ENCODE measurements at regions not wholly inside any gene's neighbourhood (a gene's known extent, or its start where the extent isn't known, plus 50 kb on each side); places are given as distances from the start of the nearest gene placed in this dataset.
"Not testable (repeated sequence)": the region's sequence is repeated elsewhere in the genome, so short reads cannot be mapped to it uniquely, and the experiment has no call there.

GRCh38 chr5:85656050-85656449 lies 961.7 kb upstream of the COX7C start:
- Histone ChIP-seq H3K79me2 (ENCODE audit: control insufficient read depth, insufficient read depth, low read length) (no peaks in the 10 kb centered on the region), H3K9ac (ENCODE audit: control insufficient read depth, insufficient read depth, low read length) (no peak overlapping the region), H3K27ac (ENCODE audit: control insufficient read depth, insufficient read depth) (no peak overlapping the region), H4K20me1 (ENCODE audit: control insufficient read depth, insufficient read depth) (no peaks in the 10 kb centered on the region), H3K27me3 (replicated peaks in 1 of 2; ENCODE audit: control insufficient read depth in 2 of 2, insufficient read depth in 2 of 2, low read length in 1 of 2) (no peaks in the 10 kb centered on the region), H3K4me3 (no peak overlapping the region), H3K36me3 (ENCODE audit: control insufficient read depth in 2 of 2, insufficient read depth in 2 of 2, low read length in 1 of 2) (no peaks in the 10 kb centered on the region), H3K9me3 (replicated peaks; ENCODE audit: control insufficient read depth, insufficient read depth, low read length) (no peaks in the 10 kb centered on the region), H3K4me2 (ENCODE audit: control insufficient read depth, insufficient read depth) (no peak overlapping the region), H3K4me1 (ENCODE audit: control insufficient read depth, insufficient read depth, low read length) (no peaks in the 10 kb centered on the region), H2AFZ (ENCODE audit: control insufficient read depth, low read depth, low read length) (no peak overlapping the region)
- no peak for FAIRE-seq
- intact Hi-C loops (cut with micrococcal nuclease; ENCODE audit: unreplicated experiment), result no loop called here
- TF ChIP-seq KDM1A (IDR thresholded peaks at IDR 0.05; ENCODE audit: borderline replicate concordance), result no peak
- SMC1A ChIA-PET (ENCODE audit: uncharacterized antibody, unreplicated experiment), result no interaction called here
- CTCF ChIA-PET, result no interaction called here
- RAD21 ChIA-PET (ENCODE audit: unreplicated experiment), result no interaction called here
- WGBS (ENCODE audit: insufficient coverage, insufficient replicate concordance, low lambda C conversion rate, missing lambda C conversion rate), result 1% methylated on average over 3 of the region's 3 CpGs
- no TSS peak for BruUV-seq (replicated peaks)
- no peak for DNase-seq (ENCODE audit: low read depth, low spot score)
- ATAC-seq, result no peak
- in situ Hi-C loops (cut with MboI), result no loop called here
- POLR2A ChIA-PET, result no interaction called here

DNA sequence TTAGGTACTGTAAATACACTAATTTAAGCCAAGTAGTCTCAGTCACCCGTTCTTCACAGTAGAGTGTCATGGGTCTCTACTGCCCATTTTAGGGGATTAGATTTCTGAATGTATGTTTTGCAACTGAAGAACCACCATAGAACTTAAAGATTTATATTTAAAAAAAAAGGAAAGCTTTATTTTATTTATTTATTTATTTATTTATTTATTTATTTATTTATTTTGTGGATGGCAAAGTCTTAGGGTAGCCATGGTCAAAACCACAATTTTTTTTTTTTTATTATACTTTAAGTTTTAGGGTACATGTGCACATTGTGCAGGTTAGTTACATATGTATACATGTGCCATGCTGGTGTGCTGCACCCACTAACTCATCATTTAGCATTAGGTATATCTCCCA lies 960.4 kb upstream of the COX7C start:
- H4K20me1 ChIP-seq (ENCODE audit: control insufficient read depth, insufficient read depth); H3K79me2 ChIP-seq (ENCODE audit: control insufficient read depth, insufficient read depth, low read length); H3K4me2 ChIP-seq (ENCODE audit: control insufficient read depth, insufficient read depth); in situ Hi-C loops (cut with MboI); H3K36me3 ChIP-seq (ENCODE audit: control insufficient read depth in 2 of 2, insufficient read depth in 2 of 2, low read length in 1 of 2); SMC1A ChIA-PET (ENCODE audit: uncharacterized antibody, unreplicated experiment); H3K4me1 ChIP-seq (ENCODE audit: control insufficient read depth, insufficient read depth, low read length); H3K9me3 ChIP-seq (replicated peaks; ENCODE audit: control insufficient read depth, insufficient read depth, low read length); H3K27ac ChIP-seq (ENCODE audit: control insufficient read depth, insufficient read depth); H3K27me3 ChIP-seq (replicated peaks in 1 of 2; ENCODE audit: control insufficient read depth in 2 of 2, insufficient read depth in 2 of 2, low read length in 1 of 2); H3K4me3 ChIP-seq; DNase-seq (ENCODE audit: low read depth, low spot score); BruUV-seq (replicated peaks); POLR2A ChIA-PET; FAIRE-seq; RAD21 ChIA-PET (ENCODE audit: unreplicated experiment); H2AFZ ChIP-seq (ENCODE audit: control insufficient read depth, low read depth, low read length); intact Hi-C loops (cut with micrococcal nuclease; ENCODE audit: unreplicated experiment); H3K9ac ChIP-seq (ENCODE audit: control insufficient read depth, insufficient read depth, low read length); ATAC-seq: not testable (repeated sequence)
- 6% methylated on average over 1 of the region's 1 CpG for WGBS (ENCODE audit: insufficient coverage, insufficient replicate concordance, low lambda C conversion rate, missing lambda C conversion rate)
- CTCF ChIA-PET, result interaction anchor here (0.7 kb wide), 1 partner anchor 49 kb away, joined by 3 read pairs; no protein-coding TSS in a partner anchor

- H3K79me2 ChIP-seq (ENCODE audit: control insufficient read depth, insufficient read depth, low read length); H3K9me3 ChIP-seq (replicated peaks; ENCODE audit: control insufficient read depth, insufficient read depth, low read length); H3K27ac ChIP-seq (ENCODE audit: control insufficient read depth, insufficient read depth); H3K36me3 ChIP-seq (ENCODE audit: control insufficient read depth in 2 of 2, insufficient read depth in 2 of 2, low read length in 1 of 2); DNase-seq (ENCODE audit: low read depth, low spot score); H3K4me1 ChIP-seq (ENCODE audit: control insufficient read depth, insufficient read depth, low read length); H3K4me3 ChIP-seq; ATAC-seq; H4K20me1 ChIP-seq (ENCODE audit: control insufficient read depth, insufficient read depth); BruUV-seq (replicated peaks); RAD21 ChIA-PET (ENCODE audit: unreplicated experiment); intact Hi-C loops (cut with micrococcal nuclease; ENCODE audit: unreplicated experiment); in situ Hi-C loops (cut with MboI); H3K4me2 ChIP-seq (ENCODE audit: control insufficient read depth, insufficient read depth); H3K27me3 ChIP-seq (replicated peaks in 1 of 2; ENCODE audit: control insufficient read depth in 2 of 2, insufficient read depth in 2 of 2, low read length in 1 of 2); POLR2A ChIA-PET; CTCF ChIA-PET; FAIRE-seq; SMC1A ChIA-PET (ENCODE audit: uncharacterized antibody, unreplicated experiment); H2AFZ ChIP-seq (ENCODE audit: control insufficient read depth, low read depth, low read length); H3K9ac ChIP-seq (ENCODE audit: control insufficient read depth, insufficient read depth, low read length): not testable (repeated sequence)
- 62% methylated on average over 16 of the region's 29 CpGs for WGBS (ENCODE audit: insufficient coverage, insufficient replicate concordance, low lambda C conversion rate, missing lambda C conversion rate)
Observed at GRCh38 chr5:85662969-85663707, 954.6 kb upstream of the COX7C start.
